HEK293 (cell line): ENCODE measurements at regions not wholly inside any gene's neighbourhood (a gene's known extent, or its start where the extent isn't known, plus 50 kb on each side); places are given as distances from the start of the nearest gene placed in this dataset.

ENCODE experiments used
- CTCF ChIA-PET: fragments of 350-600 bp; formaldehyde crosslinking; extraction: SDS; loops from one replicate; lab custom pipeline; 2021; ENCODE audit warnings: antibody characterized with exemption; lab: Yijun Ruan, JAX
- POLR2A ChIA-PET: fragments of 300-600 bp; formaldehyde crosslinking; extraction: SDS; loops from one replicate; lab custom pipeline; 2020; ENCODE audit warnings: antibody characterized with exemption, inconsistent platforms; lab: Yijun Ruan, JAX
- H3K27ac ChIP-seq: fragments of 200-500 bp; sonication (Bioruptor generic); 2 replicates; pipeline ENCODE4 v1.5.1; 2014; ENCODE audit warnings: low read depth, low read length, control low read depth, inconsistent platforms; ENCODE audit errors: extremely low read depth
- H3K36me3 ChIP-seq, 2 experiments: fragments of 200-500 bp in 1 of 2; sonication (Bioruptor generic) in 1 of 2; 1 replicate in 1 of 2; 2 replicates in 1 of 2; pipeline ENCODE4 v1.5.1; 2014 to 2017; ENCODE audit warnings: inconsistent platforms in 2 of 2, low read length in 2 of 2; ENCODE audit not compliant: control insufficient read depth in 2 of 2, insufficient read depth in 1 of 2
- H3K4me1 ChIP-seq: fragments of 200-500 bp; sonication (Bioruptor generic); 2 replicates; pipeline ENCODE4 v1.5.1; 2014; ENCODE audit warnings: mild to moderate bottlenecking, low read length, inconsistent platforms; ENCODE audit not compliant: control insufficient read depth, insufficient read depth
- H3K4me3 ChIP-seq: 2 replicates; pipeline ENCODE4 v1.5.1; 2011; ENCODE audit warnings: low read depth, mild to moderate bottlenecking, control low read depth, low read length, moderate library complexity
- H3K9me3 ChIP-seq: fragments of 200-500 bp; sonication (Bioruptor generic); 2 replicates; pipeline ENCODE4 v1.5.1; 2014; ENCODE audit warnings: low read depth, low read length, inconsistent platforms; ENCODE audit not compliant: control insufficient read depth, insufficient read depth
- GLIS1 ChIP-seq: fragments of 450-650 bp; formaldehyde crosslinking; IDR thresholded peaks from 2 replicates; pipeline ENCODE4 v1.5.1; 2016; ENCODE audit warnings: missing biosample characterization, missing genetic modification characterization
- KLF1 ChIP-seq: fragments of 450-650 bp; formaldehyde crosslinking; IDR thresholded peaks from 2 replicates; pipeline ENCODE4 v1.5.1; 2016; ENCODE audit warnings: missing biosample characterization, missing genetic modification characterization
- KLF7 ChIP-seq: fragments of 450-650 bp; formaldehyde crosslinking; IDR thresholded peaks from 2 replicates; pipeline ENCODE4 v1.5.1; 2016; ENCODE audit warnings: missing biosample characterization, missing genetic modification characterization, borderline replicate concordance
- OSR2 ChIP-seq: fragments of 450-650 bp; formaldehyde crosslinking; IDR thresholded peaks from 2 replicates; pipeline ENCODE4 v1.5.1; 2016; ENCODE audit warnings: missing biosample characterization, missing genetic modification characterization
- SP3 ChIP-seq: fragments of 450-650 bp; formaldehyde crosslinking; IDR thresholded peaks from 2 replicates; pipeline ENCODE4 v1.5.1; 2016; ENCODE audit warnings: missing biosample characterization, missing genetic modification characterization
- TRIM28 ChIP-seq: IDR thresholded peaks from 2 replicates; pipeline ENCODE4 v1.6.1; 2011; ENCODE audit warnings: low read length, control low read depth, borderline replicate concordance
- ZBTB1 ChIP-seq: fragments of 450-650 bp; formaldehyde crosslinking; IDR thresholded peaks from 2 replicates; pipeline ENCODE4 v1.5.1; 2016; ENCODE audit warnings: missing biosample characterization, missing genetic modification characterization
- ZNF132 ChIP-seq: fragments of 450-650 bp; formaldehyde crosslinking; IDR thresholded peaks from 2 replicates; pipeline ENCODE4 v1.5.1; 2017; ENCODE audit warnings: missing biosample characterization, missing genetic modification characterization, borderline replicate concordance
- ZNF175 ChIP-seq: fragments of 450-650 bp; formaldehyde crosslinking; IDR thresholded peaks from 2 replicates; pipeline ENCODE4 v1.5.1; 2016; ENCODE audit warnings: missing biosample characterization, missing genetic modification characterization
- ZNF184 ChIP-seq: fragments of 450-650 bp; IDR thresholded peaks from 2 replicates; pipeline ENCODE4 v1.5.1; 2018; ENCODE audit warnings: missing biosample characterization, mild to moderate bottlenecking, missing genetic modification characterization
- ZNF202 ChIP-seq: fragments of 450-650 bp; formaldehyde crosslinking; IDR thresholded peaks from 2 replicates; pipeline ENCODE4 v1.5.1; 2016; ENCODE audit warnings: missing biosample characterization, missing genetic modification characterization, borderline replicate concordance
- ZNF324 ChIP-seq: fragments of 450-650 bp; formaldehyde crosslinking; IDR thresholded peaks from 2 replicates; pipeline ENCODE4 v1.5.1; 2016; ENCODE audit warnings: missing biosample characterization, missing genetic modification characterization
- ZNF335 ChIP-seq: fragments of 450-650 bp; formaldehyde crosslinking; conservative IDR thresholded peaks from 2 replicates; pipeline ENCODE4 v1.5.1; 2016; ENCODE audit warnings: missing biosample characterization, missing genetic modification characterization
- ZNF350 ChIP-seq: fragments of 450-650 bp; formaldehyde crosslinking; IDR thresholded peaks from 2 replicates; pipeline ENCODE4 v1.5.0; 2017; ENCODE audit warnings: missing biosample characterization, mild to moderate bottlenecking, missing genetic modification characterization
- ZNF394 ChIP-seq: fragments of 450-650 bp; formaldehyde crosslinking; IDR thresholded peaks from 2 replicates; pipeline ENCODE4 v1.5.1; 2016; ENCODE audit warnings: missing biosample characterization, missing genetic modification characterization, mild to moderate bottlenecking, moderate library complexity, borderline replicate concordance
- ZNF433 ChIP-seq: fragments of 450-650 bp; formaldehyde crosslinking; IDR thresholded peaks from 2 replicates; pipeline ENCODE4 v1.5.1; 2016; ENCODE audit warnings: missing biosample characterization, missing genetic modification characterization, low read depth
- ZNF501 ChIP-seq: fragments of 450-650 bp; formaldehyde crosslinking; IDR thresholded peaks from 2 replicates; pipeline ENCODE4 v1.5.1; 2016; ENCODE audit warnings: missing biosample characterization, missing genetic modification characterization
- ZNF561 ChIP-seq: fragments of 450-650 bp; IDR thresholded peaks from 2 replicates; pipeline ENCODE4 v1.5.1; 2018; ENCODE audit warnings: missing biosample characterization, missing genetic modification characterization, borderline replicate concordance
- ZNF624 ChIP-seq: fragments of 450-650 bp; formaldehyde crosslinking; IDR thresholded peaks from 2 replicates; pipeline ENCODE4 v1.5.1; 2017; ENCODE audit warnings: missing biosample characterization, missing genetic modification characterization
- ZNF707 ChIP-seq: fragments of 450-650 bp; formaldehyde crosslinking; IDR thresholded peaks from 2 replicates; pipeline ENCODE4 v1.5.1; 2016; ENCODE audit warnings: missing biosample characterization, missing genetic modification characterization
- ZNF776 ChIP-seq: fragments of 450-650 bp; formaldehyde crosslinking; IDR thresholded peaks from 2 replicates; pipeline ENCODE4 v1.5.0; 2017; ENCODE audit warnings: missing biosample characterization, missing genetic modification characterization, borderline replicate concordance
- ZSCAN23 ChIP-seq: fragments of 450-650 bp; formaldehyde crosslinking; IDR thresholded peaks from 2 replicates; pipeline ENCODE4 v1.5.1; 2016; ENCODE audit warnings: missing biosample characterization, missing genetic modification characterization
- TF ChIP-seq, protein P1 (sequence below): fragments of 450-650 bp; formaldehyde crosslinking; IDR thresholded peaks from 2 replicates; pipeline ENCODE4 v1.5.1; 2017; ENCODE audit warnings: missing biosample characterization, missing genetic modification characterization
- TF ChIP-seq, protein P2 (sequence below): fragments of 450-650 bp; formaldehyde crosslinking; optimal IDR thresholded peaks from 2 replicates; pipeline ENCODE3; 2016; ENCODE audit warnings: missing biosample characterization, mild to moderate bottlenecking, missing genetic modification characterization

DNA sequence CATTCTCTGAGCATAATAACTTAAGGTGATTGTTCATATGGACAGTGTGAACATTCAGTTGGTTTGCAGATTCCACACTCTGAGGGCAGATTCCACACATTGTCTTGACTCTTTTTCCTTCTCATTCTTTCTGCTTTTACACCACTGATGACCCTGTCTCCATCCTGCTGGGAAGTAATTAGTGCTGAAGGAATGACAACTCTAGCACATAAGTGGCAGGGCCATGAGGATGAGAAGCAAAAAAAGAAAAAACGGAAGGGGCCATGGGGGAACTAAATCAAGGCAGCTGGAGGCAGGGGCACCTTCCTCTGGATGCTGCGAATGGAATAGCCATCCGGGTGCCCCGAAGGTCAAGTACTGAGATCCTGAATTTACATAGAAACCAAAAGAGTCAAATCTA, 944.0 kb downstream of the KCNJ2 start:
- H3K9me3 ChIP-seq: no peaks in the 10 kb centered on the region
- TF ChIP-seq, protein P1, sequence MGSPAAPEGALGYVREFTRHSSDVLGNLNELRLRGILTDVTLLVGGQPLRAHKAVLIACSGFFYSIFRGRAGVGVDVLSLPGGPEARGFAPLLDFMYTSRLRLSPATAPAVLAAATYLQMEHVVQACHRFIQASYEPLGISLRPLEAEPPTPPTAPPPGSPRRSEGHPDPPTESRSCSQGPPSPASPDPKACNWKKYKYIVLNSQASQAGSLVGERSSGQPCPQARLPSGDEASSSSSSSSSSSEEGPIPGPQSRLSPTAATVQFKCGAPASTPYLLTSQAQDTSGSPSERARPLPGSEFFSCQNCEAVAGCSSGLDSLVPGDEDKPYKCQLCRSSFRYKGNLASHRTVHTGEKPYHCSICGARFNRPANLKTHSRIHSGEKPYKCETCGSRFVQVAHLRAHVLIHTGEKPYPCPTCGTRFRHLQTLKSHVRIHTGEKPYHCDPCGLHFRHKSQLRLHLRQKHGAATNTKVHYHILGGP: no peak
- TF ChIP-seq ZNF707 (tag by site-specific recombination) (no peak), GLIS1 (no peak), ZNF350 (tag by site-specific recombination) (no peak), ZNF561 (no peak), ZNF175 (tag by site-specific recombination) (no peak), ZNF624 (tag by site-specific recombination) (no peak), ZNF324 (tag by site-specific recombination) (no peak), KLF1 (tag by site-specific recombination) (no peak), ZSCAN23 (no peak), ZNF501 (tag by site-specific recombination) (no peak)
- no peaks in the 10 kb centered on the region for H3K4me1 ChIP-seq
- no peak overlapping the region for H3K4me3 ChIP-seq
- ChIA-PET CTCF (interaction anchor here (0.6 to 0.7 kb wide), 2 partner anchors 345 to 1257 kb away, joined by 3 to 4 read pairs; no protein-coding TSS in a partner anchor), POLR2A (no interaction called here)
- H3K27ac ChIP-seq: no peak overlapping the region
- no peaks in the 10 kb centered on the region for H3K36me3 ChIP-seq

DNA sequence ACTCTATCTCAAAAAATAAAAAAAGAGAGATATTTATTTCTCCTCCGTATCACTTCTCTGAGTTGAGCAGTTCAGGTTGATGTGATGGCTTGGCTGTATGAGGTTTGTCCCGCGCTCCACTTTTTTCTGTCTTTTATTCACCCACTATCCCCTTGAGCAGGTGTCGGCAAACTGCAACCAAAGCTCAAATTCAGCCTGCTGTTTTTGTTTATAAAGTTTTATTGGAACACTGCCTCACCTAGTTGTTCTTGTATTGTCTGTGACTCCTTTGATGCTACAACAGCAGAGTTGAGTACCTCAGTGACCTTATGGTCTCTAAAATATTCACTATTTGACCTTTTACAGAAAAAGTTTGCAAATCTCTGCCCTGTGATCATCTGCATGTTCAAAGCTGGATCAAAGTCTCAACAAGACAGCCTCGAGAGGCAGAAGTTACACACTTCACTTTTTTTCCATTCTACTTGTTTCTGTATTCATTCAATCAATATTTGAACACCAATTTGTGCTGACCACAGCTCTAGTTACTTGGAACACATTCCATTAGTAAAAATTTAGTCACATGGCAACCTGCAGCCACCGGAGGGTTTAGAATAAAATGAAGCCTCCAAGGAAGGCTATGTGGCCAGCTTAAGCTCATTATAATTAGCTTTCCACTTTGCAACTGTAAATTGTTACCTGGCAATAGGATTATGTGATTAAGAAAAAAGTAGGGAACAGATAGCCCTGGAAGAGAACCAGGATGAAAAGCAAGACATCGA, 945.8 kb downstream of the KCNJ2 start:
- H3K9me3 ChIP-seq: no peaks in the 10 kb centered on the region
- no peak overlapping the region for H3K4me3 ChIP-seq
- no peaks in the 10 kb centered on the region for H3K36me3 ChIP-seq
- ChIA-PET CTCF (interaction anchor here (0.6 kb wide), 1 partner anchor 1423 kb away, joined by 3 read pairs; no protein-coding TSS in a partner anchor), POLR2A (interaction anchor here (2.1 kb wide), 1 partner anchor 1005 kb away, joined by 5 read pairs; the partner anchor contains the start of gene SOX9)
- H3K27ac ChIP-seq: no peak overlapping the region
- TF ChIP-seq SP3 (tag by site-specific recombination) (no peak), OSR2 (tag by site-specific recombination) (no peak), ZNF202 (no peak), ZNF394 (tag by site-specific recombination) (no peak), KLF7 (tag by site-specific recombination) (no peak), ZNF184 (no peak), ZNF335 (no peak), ZNF776 (tag by site-specific recombination) (no peak), ZNF433 (tag by site-specific recombination) (no peak), GLIS1 (no peak), KLF1 (tag by site-specific recombination) (no peak), TRIM28 (no peak), ZNF132 (tag by site-specific recombination) (no peak), ZBTB1 (tag by site-specific recombination) (no peak)
- TF ChIP-seq, protein P2, sequence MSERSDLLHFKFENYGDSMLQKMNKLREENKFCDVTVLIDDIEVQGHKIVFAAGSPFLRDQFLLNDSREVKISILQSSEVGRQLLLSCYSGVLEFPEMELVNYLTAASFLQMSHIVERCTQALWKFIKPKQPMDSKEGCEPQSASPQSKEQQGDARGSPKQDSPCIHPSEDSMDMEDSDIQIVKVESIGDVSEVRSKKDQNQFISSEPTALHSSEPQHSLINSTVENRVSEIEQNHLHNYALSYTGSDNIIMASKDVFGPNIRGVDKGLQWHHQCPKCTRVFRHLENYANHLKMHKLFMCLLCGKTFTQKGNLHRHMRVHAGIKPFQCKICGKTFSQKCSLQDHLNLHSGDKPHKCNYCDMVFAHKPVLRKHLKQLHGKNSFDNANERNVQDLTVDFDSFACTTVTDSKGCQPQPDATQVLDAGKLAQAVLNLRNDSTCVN: no peak
- H3K4me1 ChIP-seq: no peaks in the 10 kb centered on the region
